ENCODE measurements at regions not wholly inside any gene's neighbourhood (a gene's known extent, or its start where the extent isn't known, plus 50 kb on each side); places are given as distances from the start of the nearest gene placed in this dataset.

- Mint-ChIP-seq H3K4me3 (no peak overlapping the region), H3K9me3 (ENCODE audit: insufficient read depth) (no peaks in the 10 kb centered on the region), H3K27me3 (no peaks in the 10 kb centered on the region), H3K27ac (no peak overlapping the region), H3K4me1 (no peaks in the 10 kb centered on the region)
- ChIA-PET POLR2A (no interaction called here), CTCF (no interaction called here)
- Histone ChIP-seq H3K4me2 (replicated peaks; ENCODE audit: low read depth, low read length, poor library complexity, severe bottlenecking) (no peak overlapping the region), H3K4me3 (ENCODE audit: control extremely low read depth in 1 of 5, extremely low read depth in 1 of 5, insufficient read depth in 1 of 5, low read depth in 2 of 5, low read length in 4 of 5) (no peak overlapping the region), H2AFZ (ENCODE audit: insufficient read depth, low read depth, low read length, poor library complexity, severe bottlenecking) (no peak overlapping the region), H4K20me1 (ENCODE audit: control insufficient read depth, insufficient read depth, low read length, poor library complexity, severe bottlenecking) (no peaks in the 10 kb centered on the region), H3K79me2 (ENCODE audit: control insufficient read depth, insufficient read depth, low read length) (no peaks in the 10 kb centered on the region), H3K27me3 (replicated peaks in 1 of 4; ENCODE audit: control extremely low read depth in 1 of 4, control insufficient read depth in 3 of 4, insufficient read depth in 4 of 4, low read length in 3 of 4) (no peaks in the 10 kb centered on the region), H3K9ac (ENCODE audit: low read length) (no peak overlapping the region), H3K9me3 (ENCODE audit: control extremely low read depth in 1 of 3, control insufficient read depth in 2 of 3, insufficient read depth in 1 of 3, low read length in 2 of 3) (no peaks in the 10 kb centered on the region), H3K4me1 (ENCODE audit: control insufficient read depth in 2 of 2, insufficient read depth in 2 of 2, low read length in 2 of 2) (no peaks in the 10 kb centered on the region), H3K27ac (ENCODE audit: low read length in 2 of 2) (no peak overlapping the region), H3K36me3 (replicated peaks in 1 of 2; ENCODE audit: control extremely low read depth in 1 of 2, control insufficient read depth in 1 of 2, extremely low read depth in 1 of 2, insufficient read depth in 2 of 2, low read length in 1 of 2) (no peaks in the 10 kb centered on the region)
- intact Hi-C loops (cut with micrococcal nuclease) = no loop called here
- ATAC-seq (ENCODE audit: low read depth) = no peak
- TF ChIP-seq CTCF (IDR thresholded peaks at IDR 0.05) = no peak
- no peak for TF ChIP-seq EZH2 (IDR thresholded peaks at IDR 0.05; ENCODE audit: borderline replicate concordance, insufficient read depth, low read depth, low read length, poor library complexity, severe bottlenecking)
- WGBS (ENCODE audit: insufficient coverage) = no CpG with 5 or more reads among the region's 1 CpG
- no peak for DNase-seq
Measured at GRCh38 chr11:91459840-91460239, 764.8 kb upstream of the FAT3 start.

- Histone ChIP-seq H2AFZ (ENCODE audit: insufficient read depth, low read depth, low read length, poor library complexity, severe bottlenecking) (no peak overlapping the region), H4K20me1 (ENCODE audit: control insufficient read depth, insufficient read depth, low read length, poor library complexity, severe bottlenecking) (no peaks in the 10 kb centered on the region), H3K36me3 (replicated peaks in 1 of 2; ENCODE audit: control extremely low read depth in 1 of 2, control insufficient read depth in 1 of 2, extremely low read depth in 1 of 2, insufficient read depth in 2 of 2, low read length in 1 of 2) (no peaks in the 10 kb centered on the region), H3K9me3 (ENCODE audit: control extremely low read depth in 1 of 3, control insufficient read depth in 2 of 3, insufficient read depth in 1 of 3, low read length in 2 of 3) (peaks cover 0 to 21% (median 0%) of the 10 kb centered on the region in 3 donors), H3K79me2 (ENCODE audit: control insufficient read depth, insufficient read depth, low read length) (no peaks in the 10 kb centered on the region), H3K4me1 (ENCODE audit: control insufficient read depth in 2 of 2, insufficient read depth in 2 of 2, low read length in 2 of 2) (no peaks in the 10 kb centered on the region), H3K9ac (ENCODE audit: low read length) (no peak overlapping the region), H3K27me3 (replicated peaks in 1 of 4; ENCODE audit: control extremely low read depth in 1 of 4, control insufficient read depth in 3 of 4, insufficient read depth in 4 of 4, low read length in 3 of 4) (no peaks in the 10 kb centered on the region), H3K4me2 (replicated peaks; ENCODE audit: low read depth, low read length, poor library complexity, severe bottlenecking) (no peak overlapping the region), H3K27ac (ENCODE audit: low read length in 2 of 2) (no peak overlapping the region), H3K4me3 (ENCODE audit: control extremely low read depth in 1 of 5, extremely low read depth in 1 of 5, insufficient read depth in 1 of 5, low read depth in 2 of 5, low read length in 4 of 5) (no peak overlapping the region)
- DNase-seq (no peak), ATAC-seq (ENCODE audit: low read depth) (no peak)
- 74% methylated on average over 4 of the region's 4 CpGs for WGBS (ENCODE audit: insufficient coverage)
- Mint-ChIP-seq H3K4me1 (no peaks in the 10 kb centered on the region), H3K27me3 (no peaks in the 10 kb centered on the region), H3K27ac (no peak overlapping the region), H3K4me3 (no peak overlapping the region), H3K9me3 (ENCODE audit: insufficient read depth) (peaks cover 3% of the 10 kb centered on the region)
- no peak for TF ChIP-seq EZH2 (IDR thresholded peaks at IDR 0.05; ENCODE audit: borderline replicate concordance, insufficient read depth, low read depth, low read length, poor library complexity, severe bottlenecking)
- TF ChIP-seq CTCF (IDR thresholded peaks at IDR 0.05) = no peak
- CTCF ChIA-PET = no interaction called here
- intact Hi-C loops (cut with micrococcal nuclease) = no loop called here
- POLR2A ChIA-PET = no interaction called here
Measured at GRCh38 chr11:91446267-91446666, 778.4 kb upstream of the FAT3 start.
